Ovary (tissue), 3 donors: ENCODE measurements at regions not wholly inside any gene's neighbourhood (a gene's known extent, or its start where the extent isn't known, plus 50 kb on each side); places are given as distances from the start of the nearest gene placed in this dataset.

ENCODE experiments used
- POLR2A ChIP-seq: fragments of 450-650 bp; IDR thresholded peaks from one replicate; pipeline ENCODE4 v1.6.1; 2017; ENCODE audit warnings: antibody characterized with exemption, mild to moderate bottlenecking, moderate library complexity
- TF ChIP-seq, protein P1 (sequence below), 3 donors: fragments of 450-650 bp in 2 of 3; fragments of 200-600 bp in 1 of 3; IDR thresholded peaks; one replicate each; pipeline versions ENCODE4 v1.5.1 to v1.8.0; 2016 to 2022; ENCODE audit warnings: antibody characterized with exemption in 3 of 3, mild to moderate bottlenecking in 1 of 3
- donor health status: DM: no; HTN: no; CAD: no.

DNA sequence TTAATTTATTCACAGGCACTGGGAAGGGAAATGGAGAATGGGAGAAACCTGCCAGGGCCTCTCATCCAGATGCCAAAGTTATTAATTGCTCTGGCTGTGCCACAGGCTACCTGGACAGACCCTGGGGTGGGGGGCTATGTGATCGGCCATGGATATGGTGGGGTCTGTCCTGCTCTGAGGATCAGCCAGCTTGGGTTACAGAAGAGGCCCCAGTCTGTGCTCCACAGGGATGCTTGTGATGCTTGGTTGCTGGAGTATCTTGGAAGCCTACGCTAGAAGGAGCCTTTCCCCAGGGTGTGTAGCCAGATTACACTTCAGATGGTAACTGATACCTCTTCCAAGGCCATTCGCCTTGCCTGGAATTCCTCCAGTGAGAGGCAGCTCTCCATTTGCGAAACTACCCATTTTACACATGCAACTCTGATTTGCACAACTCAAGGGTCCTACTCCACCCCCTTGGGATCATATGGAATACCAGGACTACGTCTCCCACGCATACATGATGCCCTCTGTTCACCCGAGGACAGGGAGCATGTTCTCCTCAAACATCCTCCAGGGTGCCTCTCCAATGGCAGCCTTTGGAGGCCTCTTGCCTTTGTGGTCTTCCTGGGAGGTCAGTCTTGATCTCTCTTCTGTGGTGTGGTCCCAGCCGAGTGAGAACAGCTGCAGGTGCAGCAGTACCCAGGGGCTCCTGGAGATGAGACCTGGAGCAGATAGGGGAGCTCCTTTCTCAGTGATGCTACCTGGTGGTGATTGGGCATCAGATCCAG is 186.6 kb upstream of the TSHZ3 start:
- TF ChIP-seq, protein P1, sequence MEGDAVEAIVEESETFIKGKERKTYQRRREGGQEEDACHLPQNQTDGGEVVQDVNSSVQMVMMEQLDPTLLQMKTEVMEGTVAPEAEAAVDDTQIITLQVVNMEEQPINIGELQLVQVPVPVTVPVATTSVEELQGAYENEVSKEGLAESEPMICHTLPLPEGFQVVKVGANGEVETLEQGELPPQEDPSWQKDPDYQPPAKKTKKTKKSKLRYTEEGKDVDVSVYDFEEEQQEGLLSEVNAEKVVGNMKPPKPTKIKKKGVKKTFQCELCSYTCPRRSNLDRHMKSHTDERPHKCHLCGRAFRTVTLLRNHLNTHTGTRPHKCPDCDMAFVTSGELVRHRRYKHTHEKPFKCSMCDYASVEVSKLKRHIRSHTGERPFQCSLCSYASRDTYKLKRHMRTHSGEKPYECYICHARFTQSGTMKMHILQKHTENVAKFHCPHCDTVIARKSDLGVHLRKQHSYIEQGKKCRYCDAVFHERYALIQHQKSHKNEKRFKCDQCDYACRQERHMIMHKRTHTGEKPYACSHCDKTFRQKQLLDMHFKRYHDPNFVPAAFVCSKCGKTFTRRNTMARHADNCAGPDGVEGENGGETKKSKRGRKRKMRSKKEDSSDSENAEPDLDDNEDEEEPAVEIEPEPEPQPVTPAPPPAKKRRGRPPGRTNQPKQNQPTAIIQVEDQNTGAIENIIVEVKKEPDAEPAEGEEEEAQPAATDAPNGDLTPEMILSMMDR (IDR thresholded peaks at IDR 0.05): no peak
- TF ChIP-seq POLR2A: no peak
